GM23338 (cell line): ENCODE measurements at regions not wholly inside any gene's neighbourhood (a gene's known extent, or its start where the extent isn't known, plus 50 kb on each side); places are given as distances from the start of the nearest gene placed in this dataset.

Source experiments
- CREB1 ChIP-seq: fragments of 250-450 bp; sonication (Bioruptor Pico); IDR thresholded peaks from 2 replicates; pipeline ENCODE4 v1.5.0; 2020; ENCODE audit warnings: low read depth, mild to moderate bottlenecking, moderate library complexity
- CTCF ChIP-seq, 2 experiments: fragments of 200-600 bp in 1 of 2; sonication (generic) in 1 of 2; conservative IDR thresholded peaks; 2 replicates each; pipeline versions ENCODE4 v1.5.1 to v1.6.1; 2016 to 2017; ENCODE audit warnings: antibody characterized with exemption in 2 of 2, low read depth in 2 of 2, mild to moderate bottlenecking in 2 of 2, moderate library complexity in 1 of 2
- EZH2 ChIP-seq: fragments of 200-600 bp; sonication (generic); IDR thresholded peaks from one replicate; pipeline ENCODE4 v1.8.0; 2017; ENCODE audit warnings: antibody characterized with exemption, mild to moderate bottlenecking, low read depth; ENCODE audit not compliant: unreplicated experiment
- NANOG ChIP-seq: IDR thresholded peaks from 2 replicates; pipeline ENCODE4 v1.6.1; 2016; ENCODE audit warnings: antibody characterized with exemption, borderline replicate concordance
- POLR2AphosphoS5 ChIP-seq: IDR thresholded peaks from 2 replicates; pipeline ENCODE4 v1.6.1; 2016; ENCODE audit warnings: antibody characterized with exemption, low read depth
- REST ChIP-seq: IDR thresholded peaks from one replicate; pipeline ENCODE4 v1.6.1; 2018; ENCODE audit warnings: antibody characterized with exemption; ENCODE audit not compliant: unreplicated experiment

- TF ChIP-seq CTCF (conservative IDR thresholded peaks at IDR 0.05; ENCODE audit: low read depth in 2 of 2), result no peak
- TF ChIP-seq CREB1 (CRISPR knock-in tag), result no peak
- no peak for TF ChIP-seq REST
- no peak for TF ChIP-seq POLR2AphosphoS5
- no peak for TF ChIP-seq NANOG
- TF ChIP-seq EZH2, result no peak
These were observed 358.5 kb upstream of the HNRNPA3 start for GRCh38 chr2:176854062-176854461.
